HCT116 (cell line): ENCODE measurements at regions not wholly inside any gene's neighbourhood (a gene's known extent, or its start where the extent isn't known, plus 50 kb on each side); places are given as distances from the start of the nearest gene placed in this dataset.

ENCODE experiments used
- ATAC-seq: fragments of 200-7000 bp; cut with Tn5 transposase; 2 replicates; pipeline ENCODE4 v1.9.1; 2020; ENCODE audit warnings: mild to moderate bottlenecking, moderate library complexity
- BruUV-seq: library from RNA; stranded (reverse); fragments of 400-500 nt; replicated peaks from 2 replicates; lab custom pipeline; 2021; lab: Mats Ljungman, UMichigan
- CTCF ChIA-PET: fragments of 300-600 bp; sonication (Branson Sonifier 250); formaldehyde crosslinking; loops from one replicate; lab custom pipeline; 2021; ENCODE audit warnings: antibody characterized with exemption; lab: Charles Lee
- POLR2A ChIA-PET: fragments of 300-600, 350-600 bp; sonication (Branson Sonifier 250); formaldehyde crosslinking; loops from one replicate; lab custom pipeline; 2021; ENCODE audit warnings: antibody characterized with exemption; lab: Charles Lee
- RAD21 ChIA-PET, 2 experiments: fragments of 300-600 bp; sonication (Branson Sonifier 250); formaldehyde crosslinking; loops; one replicate each; lab custom pipeline; 2023; ENCODE audit warnings: low total read pairs in 2 of 2; ENCODE audit not compliant: uncharacterized antibody in 2 of 2, unreplicated experiment in 2 of 2, low non-redundant PET in 1 of 2; lab: Charles Lee
- DNase-seq: peaks from one replicate; pipeline ENCODE4 v3.0.0-alpha.2; 2010; ENCODE audit warnings: low read depth, low spot score
- H2AFZ ChIP-seq: fragments of 200-600 bp; shearing (Covaris generic), sonication (generic); 2 replicates; pipeline ENCODE4 v1.6.1; 2017; ENCODE audit warnings: low read depth, mixed run types, mixed read lengths, antibody characterized with exemption, low read length; ENCODE audit not compliant: poor library complexity, severe bottlenecking
- H3K27ac ChIP-seq: 2 replicates; pipeline ENCODE4 v1.5.1; 2012; ENCODE audit warnings: low read depth, low read length
- H3K27me3 ChIP-seq: fragments of 200-600 bp; sonication (generic); 2 replicates; pipeline ENCODE4 v1.6.1; 2016; ENCODE audit warnings: mixed run types, low read length, mixed read lengths; ENCODE audit not compliant: insufficient read depth
- H3K36me3 ChIP-seq, 2 experiments: fragments of 200-500 bp in 1 of 2; fragments of 200-600 bp in 1 of 2; sonication (Bioruptor generic) in 1 of 2; sonication (generic) in 1 of 2; 2 replicates each; pipeline versions ENCODE4 v1.5.1 to v1.6.1; 2014 to 2016; ENCODE audit warnings: low read length in 2 of 2, inconsistent platforms in 1 of 2, mixed read lengths in 1 of 2, mixed run types in 1 of 2; ENCODE audit not compliant: insufficient read depth in 2 of 2, control insufficient read depth in 1 of 2
- H3K4me1 ChIP-seq, 2 experiments: fragments of 200-600 bp in 1 of 2; sonication (generic) in 1 of 2; 2 replicates each; pipeline versions ENCODE4 v1.5.1 to v1.6.1; 2012 to 2017; ENCODE audit warnings: low read length in 2 of 2, inconsistent platforms in 1 of 2, mild to moderate bottlenecking in 1 of 2, mixed read lengths in 1 of 2, mixed run types in 1 of 2, moderate library complexity in 1 of 2; ENCODE audit not compliant: insufficient read depth in 2 of 2, control insufficient read depth in 1 of 2
- H3K4me2 ChIP-seq: fragments of 200-600 bp; sonication (generic); 2 replicates; pipeline ENCODE4 v1.6.1; 2017; ENCODE audit warnings: mixed run types, low read length, mixed read lengths
- H3K4me3 ChIP-seq, 2 experiments: fragments of 200-600 bp in 1 of 2; sonication (generic) in 1 of 2; replicated peaks in 1 of 2; 2 replicates each; pipeline ENCODE4 v1.5.1; 2011 to 2016; ENCODE audit warnings: low read length in 2 of 2, control low read depth in 1 of 2, low read depth in 1 of 2, mild to moderate bottlenecking in 1 of 2, mixed read lengths in 1 of 2, mixed run types in 1 of 2
- H3K79me2 ChIP-seq: fragments of 200-600 bp; sonication (generic); 2 replicates; pipeline ENCODE4 v1.6.1; 2017; ENCODE audit warnings: mild to moderate bottlenecking, mixed run types, low read length, moderate library complexity, mixed read lengths; ENCODE audit not compliant: insufficient read depth
- H3K9ac ChIP-seq: fragments of 200-600 bp; sonication (generic); 2 replicates; pipeline ENCODE4 v1.6.1; 2016; ENCODE audit warnings: low read length, mixed read lengths
- H3K9me2 ChIP-seq: fragments of 200-600 bp; sonication (generic), shearing (Covaris generic); 2 replicates; pipeline ENCODE4 v1.6.1; 2017; ENCODE audit warnings: mixed run types, mild to moderate bottlenecking, moderate library complexity; ENCODE audit not compliant: insufficient read depth
- H3K9me3 ChIP-seq, 2 experiments: fragments of 200-500 bp in 1 of 2; fragments of 200-600 bp in 1 of 2; sonication (Bioruptor generic) in 1 of 2; sonication (generic) in 1 of 2; 2 replicates each; pipeline ENCODE4 v1.6.1; 2014 to 2017; ENCODE audit warnings: low read length in 2 of 2, mixed read lengths in 2 of 2, inconsistent platforms in 1 of 2, low read depth in 1 of 2, mild to moderate bottlenecking in 1 of 2, mixed run types in 1 of 2, moderate library complexity in 1 of 2; ENCODE audit not compliant: control insufficient read depth in 1 of 2, insufficient read depth in 1 of 2
- H4K20me1 ChIP-seq: fragments of 200-600 bp; sonication (generic), shearing (Covaris generic); 2 replicates; pipeline ENCODE4 v1.6.1; 2017; ENCODE audit warnings: mixed run types, mild to moderate bottlenecking, moderate library complexity; ENCODE audit not compliant: insufficient read depth
- ATF3 ChIP-seq: IDR thresholded peaks from 2 replicates; pipeline ENCODE4 v1.6.1; 2012
- EGR1 ChIP-seq: IDR thresholded peaks from 2 replicates; pipeline ENCODE4 v1.6.1; 2012; ENCODE audit warnings: low read depth
- POLR2A ChIP-seq: IDR thresholded peaks from 2 replicates; pipeline ENCODE4 v1.7.0; 2011; ENCODE audit warnings: borderline replicate concordance; ENCODE audit not compliant: insufficient read depth, insufficient read length; ENCODE audit errors: extremely low read depth
- TCF7L2 ChIP-seq: IDR thresholded peaks from 2 replicates; pipeline ENCODE4 v1.7.0; 2011; ENCODE audit warnings: borderline replicate concordance, inconsistent platforms; ENCODE audit not compliant: insufficient read depth, insufficient read length; ENCODE audit errors: extremely low read depth
- YY1 ChIP-seq: IDR thresholded peaks from 2 replicates; pipeline ENCODE4 v1.6.1; 2011; ENCODE audit warnings: low read length, low read depth, moderate library complexity, mild to moderate bottlenecking; ENCODE audit not compliant: insufficient replicate concordance; ENCODE audit errors: extremely low read depth
- ZFX ChIP-seq: fragments of 450-650 bp; IDR thresholded peaks from 2 replicates; pipeline ENCODE4 v1.6.1; 2017
- ZNF274 ChIP-seq: fragments of 200-500 bp; sonication (Bioruptor generic); IDR thresholded peaks from 2 replicates; pipeline ENCODE4 v1.6.1; 2014; ENCODE audit warnings: mild to moderate bottlenecking, low read depth, low read length, inconsistent platforms
- intact Hi-C: fragments of 100-400 bp; cut with micrococcal nuclease; formaldehyde crosslinking; loops from 2 replicates; pipeline ENCODE4 v1.10.0; 2022

DNA sequence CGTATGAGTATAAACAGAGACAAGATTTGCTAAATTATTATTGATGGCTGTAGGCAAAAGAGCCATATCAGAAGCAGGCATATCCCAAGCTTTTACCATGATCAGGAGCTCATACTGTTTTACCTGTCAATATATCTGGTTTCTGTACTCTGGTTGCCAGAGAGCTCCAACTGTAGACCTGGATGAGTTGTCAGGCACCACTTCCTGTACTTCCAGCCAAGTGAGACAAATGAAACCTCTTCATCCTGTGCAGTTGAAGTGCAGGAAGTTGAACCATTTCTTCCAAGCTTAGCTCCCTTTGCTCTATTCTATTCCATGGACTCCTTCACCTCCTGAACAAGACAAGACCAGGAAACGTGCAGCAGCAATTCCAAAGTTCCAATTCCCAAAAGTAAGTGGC, 115.6 kb downstream of the ZNF281 start:
- no peaks in the 10 kb centered on the region for H3K9me2 ChIP-seq
- intact Hi-C loops: no loop called here
- H3K4me1 ChIP-seq: no peaks in the 10 kb centered on the region
- H3K27ac ChIP-seq: no peak overlapping the region
- no TSS peak for BruUV-seq
- POLR2A ChIA-PET: no interaction called here
- H2AFZ ChIP-seq: no peak overlapping the region
- RAD21 ChIA-PET: no interaction called here
- no peaks in the 10 kb centered on the region for H3K79me2 ChIP-seq
- no peak overlapping the region for H3K4me3 ChIP-seq
- ATAC-seq: no peak
- no peaks in the 10 kb centered on the region for H4K20me1 ChIP-seq
- no peaks in the 10 kb centered on the region for H3K27me3 ChIP-seq
- CTCF ChIA-PET: interaction anchor here (1.3 kb wide), 1 partner anchor 14 kb away, joined by 5 read pairs; no protein-coding TSS in a partner anchor
- DNase-seq: no peak
- no peak overlapping the region for H3K4me2 ChIP-seq
- TF ChIP-seq YY1: no peak
- no peaks in the 10 kb centered on the region for H3K9me3 ChIP-seq
- H3K36me3 ChIP-seq: no peaks in the 10 kb centered on the region
- H3K9ac ChIP-seq: no peak overlapping the region

DNA sequence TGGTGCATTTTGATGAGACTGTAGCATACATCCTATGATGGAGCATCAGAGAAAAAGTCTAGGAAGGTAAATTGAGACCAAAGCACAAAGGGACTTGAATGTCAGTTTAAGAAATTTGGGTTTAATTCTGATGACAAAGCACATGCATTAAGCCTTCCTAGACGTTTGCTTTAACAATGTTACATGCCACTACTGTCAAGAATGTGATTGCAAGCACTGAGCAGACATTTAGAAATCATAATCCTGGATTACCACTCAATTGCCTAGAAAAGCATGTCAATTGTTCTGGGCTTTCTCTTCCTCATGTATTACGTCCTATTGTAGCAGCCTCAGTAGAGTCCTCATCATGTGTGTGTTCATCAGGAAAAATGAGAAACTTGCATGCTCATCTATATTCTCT, 117.1 kb downstream of the ZNF281 start:
- Histone ChIP-seq H3K9ac (no peak overlapping the region), H3K27ac (no peak overlapping the region), H3K4me2 (no peak overlapping the region), H3K9me2 (no peaks in the 10 kb centered on the region), H3K27me3 (no peaks in the 10 kb centered on the region), H4K20me1 (no peaks in the 10 kb centered on the region), H3K4me3 (no peak overlapping the region), H3K4me1 (no peaks in the 10 kb centered on the region), H3K36me3 (no peaks in the 10 kb centered on the region), H3K79me2 (no peaks in the 10 kb centered on the region), H3K9me3 (no peaks in the 10 kb centered on the region), H2AFZ (no peak overlapping the region)
- ChIA-PET CTCF (no interaction called here), POLR2A (no interaction called here), RAD21 (no interaction called here)
- ATAC-seq (no peak), DNase-seq (no peak)
- TF ChIP-seq POLR2A (no peak), ATF3 (no peak), EGR1 (no peak), TCF7L2 (no peak), ZFX (no peak), ZNF274 (no peak)
- intact Hi-C loops: no loop called here
- no TSS peak for BruUV-seq
